GM19395 (cell line): ENCODE measurements at regions not wholly inside any gene's neighbourhood (a gene's known extent, or its start where the extent isn't known, plus 50 kb on each side); places are given as distances from the start of the nearest gene placed in this dataset.
"Not testable (repeated sequence)": the region's sequence is repeated elsewhere in the genome, so short reads cannot be mapped to it uniquely, and the experiment has no call there.

ENCODE experiments used
- ATAC-seq: cut with Tn5 transposase; IDR thresholded peaks from one replicate; pipeline ENCODE4 v1.9.1; 2021; ENCODE audit warnings: mild to moderate bottlenecking, moderate library complexity; ENCODE audit not compliant: unreplicated experiment

DNA sequence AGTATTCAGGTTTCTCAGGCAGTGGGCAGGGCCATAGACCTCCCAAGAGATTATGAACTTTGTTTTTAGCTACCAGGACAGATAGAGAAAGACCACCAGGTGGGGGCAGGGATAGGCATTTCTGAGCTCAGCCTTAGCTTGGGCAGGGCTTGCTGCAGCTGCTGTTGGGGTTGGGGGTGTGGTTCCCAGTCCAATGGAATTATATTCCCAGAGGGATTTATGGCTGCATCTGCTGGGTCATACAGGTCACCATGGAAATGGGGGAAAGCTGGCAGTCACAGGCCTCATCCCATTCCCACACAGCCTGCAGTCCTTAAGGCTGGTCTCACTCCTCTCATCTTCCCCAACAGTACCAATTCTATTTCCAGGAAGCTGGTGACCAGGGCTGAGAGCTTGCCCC is 144.6 kb upstream of the ZPLD1 start:
- ATAC-seq: no peak

- ATAC-seq: no peak
Observed at GRCh38 chr3:102295756-102296155, 139.1 kb upstream of the ZPLD1 start.

DNA sequence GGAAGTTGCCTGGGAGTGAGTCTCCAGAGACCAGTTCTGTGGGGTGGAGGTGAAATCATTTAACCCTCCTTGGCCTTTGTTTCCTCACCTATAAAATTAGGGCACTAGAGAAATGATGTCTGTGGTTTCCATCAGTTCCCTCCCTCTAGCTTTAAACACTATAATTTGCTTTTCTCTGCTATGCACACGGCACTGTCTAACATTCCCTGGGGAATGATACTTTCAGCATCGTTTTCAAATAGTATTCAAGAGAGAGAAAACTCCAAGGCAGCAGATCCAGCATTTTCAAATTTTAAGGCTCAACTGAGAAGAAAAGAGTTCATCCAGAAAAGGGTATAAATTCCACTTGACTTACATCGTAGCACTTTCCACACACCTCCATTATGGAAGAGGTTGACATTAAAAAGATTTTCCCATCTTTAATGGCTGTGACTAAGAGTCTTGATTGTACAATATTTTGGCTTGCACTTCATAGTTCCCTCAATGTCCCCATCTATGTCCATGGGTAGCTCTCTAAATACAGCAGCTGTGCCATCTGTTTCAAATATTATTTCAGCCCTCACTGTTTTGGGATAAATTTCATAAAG is 137.7 kb upstream of the ZPLD1 start:
- ATAC-seq: no peak

GRCh38 chr3:102299125-102299877 is 135.5 kb upstream of the ZPLD1 start:
- ATAC-seq: no peak

- ATAC-seq: no peak
Observed at GRCh38 chr3:102301155-102301880, 133.5 kb upstream of the ZPLD1 start.

GRCh38 chr3:102302020-102302419 is 132.8 kb upstream of the ZPLD1 start:
- no peak for ATAC-seq

GRCh38 chr3:102304550-102304949 is 130.3 kb upstream of the ZPLD1 start:
- ATAC-seq: no peak

GRCh38 chr3:102307442-102307841 is 127.4 kb upstream of the ZPLD1 start:
- no peak for ATAC-seq

DNA sequence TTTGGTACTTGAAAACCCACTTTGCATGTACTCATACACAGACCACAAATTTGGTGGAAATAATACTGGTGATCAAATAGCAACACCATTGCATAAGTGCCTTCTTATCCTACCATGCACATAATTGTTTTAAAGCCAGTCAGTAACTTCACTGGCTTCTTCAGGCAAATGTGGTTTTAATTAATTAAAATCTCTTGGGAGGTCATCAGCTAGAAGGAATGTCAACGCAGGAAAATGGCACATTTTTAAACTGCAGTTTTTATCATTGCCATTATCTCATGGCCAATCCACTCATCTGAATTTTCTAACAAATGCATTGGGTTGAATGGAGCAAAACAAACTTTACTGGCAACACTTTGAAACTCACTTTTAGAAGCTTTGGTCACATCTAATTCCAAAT is 105.7 kb upstream of the ZPLD1 start:
- no peak for ATAC-seq

DNA sequence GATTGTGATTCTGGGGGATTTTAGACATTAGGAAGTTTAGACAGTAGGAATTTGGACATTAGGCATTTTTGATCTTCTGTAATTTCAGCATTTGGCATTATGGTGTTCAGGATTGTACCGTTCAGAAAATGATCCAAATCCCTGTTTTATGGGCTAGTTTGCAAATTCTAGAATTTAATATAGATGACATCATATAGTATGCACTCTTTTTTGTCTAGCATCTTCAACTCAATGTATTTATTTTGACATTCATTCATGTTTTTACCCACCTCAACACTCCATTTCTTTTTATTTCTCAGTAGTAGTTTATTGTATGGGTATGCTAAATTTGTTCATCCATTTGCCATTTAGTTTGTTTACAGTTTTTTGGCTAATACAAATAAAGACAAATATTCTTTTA is 105.3 kb upstream of the ZPLD1 start:
- ATAC-seq: no peak

- no peak for ATAC-seq
Observed at GRCh38 chr3:102332205-102332604, 102.6 kb upstream of the ZPLD1 start.

DNA sequence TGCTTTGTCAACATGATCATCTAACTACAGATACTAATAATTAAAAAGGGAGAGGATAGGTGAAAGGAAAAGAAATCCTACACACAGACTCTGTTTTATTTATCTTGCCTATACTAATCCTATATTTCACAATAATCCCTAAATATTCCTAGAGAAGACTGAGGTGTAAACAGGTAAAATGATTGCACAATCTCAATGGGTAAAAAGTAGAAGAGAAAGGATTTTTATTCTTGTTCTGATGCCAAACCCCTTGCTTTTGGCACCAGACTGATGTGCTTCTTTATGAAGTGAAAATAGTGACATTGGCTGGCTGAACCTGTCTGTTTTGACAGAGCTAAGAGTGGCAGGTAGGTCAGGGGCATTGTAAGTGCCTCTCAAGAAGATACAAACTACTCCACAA is 101.9 kb upstream of the ZPLD1 start:
- ATAC-seq: no peak

DNA sequence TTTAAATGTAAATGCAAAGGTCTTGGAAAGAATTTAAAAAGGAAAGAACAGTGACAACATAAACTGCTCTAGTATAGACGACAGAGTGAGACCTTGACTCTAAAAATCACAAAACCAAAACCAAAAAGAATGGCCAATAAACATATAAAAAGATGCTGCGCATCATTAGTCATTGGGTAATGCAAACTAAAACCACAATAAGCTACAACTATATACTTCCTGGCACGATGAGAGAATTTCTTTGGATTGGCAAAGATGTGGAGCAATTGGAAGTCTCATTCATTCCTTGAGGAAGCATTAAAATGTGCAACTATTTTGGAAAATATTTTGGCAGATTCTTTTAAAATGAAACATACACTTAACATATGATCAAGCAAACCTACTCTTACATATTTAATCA is 98.7 kb upstream of the ZPLD1 start:
- ATAC-seq: no peak

GRCh38 chr3:102339671-102340070 is 95.1 kb upstream of the ZPLD1 start:
- no peak for ATAC-seq

DNA sequence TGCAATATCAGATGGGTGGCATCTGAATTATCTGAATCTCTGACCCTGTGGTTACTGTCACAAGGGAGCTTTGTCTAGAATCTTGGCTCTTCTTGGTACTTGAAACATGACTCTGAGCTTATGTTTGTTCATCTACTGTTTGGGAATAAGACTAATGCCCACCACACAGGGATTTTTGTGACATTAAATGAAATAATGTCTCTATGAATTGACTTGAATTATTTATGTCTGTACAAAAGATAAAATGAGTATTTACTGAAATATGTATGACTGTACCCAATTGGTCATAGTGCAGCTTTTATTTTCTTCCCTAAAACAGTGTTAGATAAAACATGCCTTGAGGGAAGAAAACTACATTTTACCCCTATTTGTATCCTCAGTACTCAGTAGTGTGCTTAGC is 87.9 kb upstream of the ZPLD1 start:
- ATAC-seq: no peak

DNA sequence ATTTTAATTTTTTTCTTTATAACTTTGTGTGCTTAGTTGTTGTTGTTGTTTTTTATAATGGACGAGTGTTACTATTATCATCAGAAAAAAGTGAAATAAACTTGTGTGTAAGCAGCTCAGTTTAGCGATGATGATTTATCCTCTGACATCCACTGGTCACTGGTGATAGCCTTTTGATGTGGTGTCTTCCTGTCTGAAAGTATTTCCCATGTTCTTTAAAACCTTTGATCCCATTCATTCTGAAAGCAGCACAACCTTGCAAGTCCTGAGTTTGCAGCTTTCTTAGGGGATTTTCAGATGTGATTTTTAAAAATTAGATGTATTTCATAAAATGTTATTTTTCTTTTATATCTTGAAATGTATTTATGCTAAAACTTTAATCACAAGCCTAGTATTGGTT is 85.9 kb upstream of the ZPLD1 start:
- ATAC-seq: no peak

GRCh38 chr3:102353148-102353547 is 81.7 kb upstream of the ZPLD1 start:
- ATAC-seq: no peak

GRCh38 chr3:102353805-102354204 is 81.0 kb upstream of the ZPLD1 start:
- ATAC-seq: no peak

DNA sequence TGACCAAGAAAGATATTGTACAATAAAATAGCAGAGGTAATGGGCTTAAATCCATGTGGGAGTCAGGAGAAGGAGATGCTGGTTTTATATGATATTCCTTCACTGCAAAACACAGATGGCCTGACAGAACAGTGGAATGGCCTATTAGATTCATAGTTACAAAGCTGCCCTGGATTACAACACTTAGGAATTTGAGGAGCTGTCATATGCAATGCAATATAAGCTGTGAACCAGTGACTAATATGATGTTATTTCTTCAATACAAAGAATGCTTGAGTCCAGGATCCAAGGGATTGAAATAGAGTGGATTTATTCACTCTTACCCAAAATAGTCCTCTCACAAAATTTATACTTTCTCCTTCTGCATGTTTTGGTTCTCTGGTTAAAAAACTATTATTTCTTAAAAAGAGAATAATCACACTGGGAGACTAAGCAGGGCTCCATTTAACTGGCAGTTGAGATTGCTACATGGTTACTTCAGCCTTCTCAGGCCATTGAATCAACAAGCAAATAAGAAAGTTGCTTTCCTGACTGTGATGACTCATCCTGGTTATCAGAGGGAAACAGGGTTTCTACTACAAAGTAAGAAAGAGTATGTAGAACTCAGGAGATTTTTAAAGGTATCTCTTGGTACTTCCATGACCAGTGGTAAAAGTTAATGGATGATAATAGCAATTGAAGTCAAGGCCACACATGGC is 79.8 kb upstream of the ZPLD1 start:
- ATAC-seq: no peak

GRCh38 chr3:102356506-102356905 is 78.3 kb upstream of the ZPLD1 start:
- ATAC-seq: no peak

GRCh38 chr3:102357313-102357712 is 77.5 kb upstream of the ZPLD1 start:
- ATAC-seq: not testable (repeated sequence)
